Transverse colon (tissue), 4 donors: ENCODE measurements at regions not wholly inside any gene's neighbourhood (a gene's known extent, or its start where the extent isn't known, plus 50 kb on each side); places are given as distances from the start of the nearest gene placed in this dataset.
A peak's percentile ranks its signal among the peaks of the same experiment; 100 is the strongest.

ENCODE experiments used
- DNase-seq: peaks from one replicate; pipeline ENCODE4 v3.0.0-alpha.2; 2019
- H3K27ac ChIP-seq, 4 donors: fragments of 200-600 bp; sonication (generic); 2 replicates each; pipeline ENCODE4 v1.5.1; 2016 to 2018; ENCODE audit warnings: inconsistent platforms in 4 of 4
- H3K27me3 ChIP-seq: fragments of 200-600 bp; sonication (generic); 2 replicates; pipeline ENCODE4 v1.5.1; 2017; ENCODE audit warnings: inconsistent platforms
- H3K36me3 ChIP-seq, 4 donors: fragments of 200-600 bp; sonication (generic); 2 replicates each; pipeline ENCODE4 v1.5.1; 2017 to 2019; ENCODE audit warnings: inconsistent platforms in 4 of 4
- H3K4me1 ChIP-seq, 4 donors: fragments of 200-600 bp; sonication (generic); 2 replicates each; pipeline ENCODE4 v1.5.1; 2017 to 2020; ENCODE audit warnings: inconsistent platforms in 4 of 4
- H3K4me3 ChIP-seq, 4 donors: fragments of 200-600 bp; sonication (generic); 1 replicate in 1 of 4; 2 replicates in 3 of 4; pipeline versions ENCODE4 v1.5.1 to v1.6.1; 2017 to 2019; ENCODE audit warnings: inconsistent platforms in 4 of 4
- H3K9me3 ChIP-seq, 2 donors: fragments of 200-600 bp; sonication (generic); 2 replicates each; pipeline ENCODE4 v1.5.1; 2017 to 2019; ENCODE audit warnings: inconsistent platforms in 2 of 2
- CTCF ChIP-seq, 5 experiments: fragments of 200-600 bp in 3 of 5; fragments of 450-650 bp in 2 of 5; sonication (generic) in 3 of 5; IDR thresholded peaks; 1 replicate in 2 of 5; 2 replicates in 3 of 5; pipeline ENCODE4 v1.5.1; 2016 to 2017; ENCODE audit warnings: antibody characterized with exemption in 5 of 5, inconsistent platforms in 3 of 5, mild to moderate bottlenecking in 2 of 5, moderate library complexity in 1 of 5
- EP300 ChIP-seq: sonication (generic); formaldehyde crosslinking; IDR thresholded peaks from one replicate; pipeline ENCODE4 v1.6.1; 2017; ENCODE audit warnings: antibody characterized with exemption, low read depth
- POLR2A ChIP-seq: fragments of 450-650 bp; IDR thresholded peaks from one replicate; pipeline ENCODE4 v1.6.1; 2016; ENCODE audit warnings: antibody characterized with exemption, mild to moderate bottlenecking, moderate library complexity
- POLR2AphosphoS5 ChIP-seq, 3 donors: sonication (generic); formaldehyde crosslinking; IDR thresholded peaks; one replicate each; pipeline ENCODE4 v1.6.1; 2016; ENCODE audit warnings: antibody characterized with exemption in 3 of 3
- WGBS, 2 donors: methylation state at CpG; one replicate each; pipeline ENCODE4 v1.1.5; 2018; ENCODE audit warnings: low coverage in 1 of 2; 5-methylcytosine and 5-hydroxymethylcytosine counted together
- in situ Hi-C, 4 donors: fragments of 200-750 bp; cut with MboI; loops; one replicate each; pipeline versions ENCODE4 v1.15.0 to v1.15.1; 2017; ENCODE audit warnings: low sequenced_read_pairs in 3 of 4, low pct_ligation_motif_present in 1 of 4, low pct_unique_long_range_greater_than_20kb in 1 of 4
- intact Hi-C: fragments of 100-400 bp; cut with DNase I; formaldehyde crosslinking; loops from one replicate; pipeline ENCODE4 v1.15.1; 2023; ENCODE audit warnings: low total_unique reads

GRCh38 chr4:142960867-142961644, 115.0 kb upstream of the INPP4B start:
- peak overlapping the region; percentile 33 to 45 (median 42) for H3K27ac ChIP-seq
- no peaks in the 10 kb centered on the region for H3K27me3 ChIP-seq
- no peak for DNase-seq
- peaks cover 0 to 26% (median 7%) of the 10 kb centered on the region in 4 donors for H3K4me1 ChIP-seq
- TF ChIP-seq POLR2AphosphoS5 (IDR thresholded peaks at IDR 0.05) (no peak), EP300 (no peak), POLR2A (no peak), CTCF (IDR thresholded peaks at IDR 0.05) (no peak)
- no peaks in the 10 kb centered on the region for H3K9me3 ChIP-seq
- intact Hi-C loops, result no loop called here
- H3K4me3 ChIP-seq, result no peak overlapping the region
- in situ Hi-C loops, result no loop called here
- H3K36me3 ChIP-seq, result no peaks in the 10 kb centered on the region
- WGBS, 2 donors, result 51 to 59% methylated on average over 6 of the region's 6 CpGs

GRCh38 chr4:142961866-142962265, 115.8 kb upstream of the INPP4B start:
- H3K4me3 ChIP-seq, result no peak overlapping the region
- peak; percentile 40 for TF ChIP-seq EP300
- no peak for TF ChIP-seq POLR2AphosphoS5 (IDR thresholded peaks at IDR 0.05)
- H3K27ac ChIP-seq, result peak overlapping the region; percentile 4 to 44 (median 34)
- no peak for DNase-seq
- intact Hi-C loops, result no loop called here
- H3K27me3 ChIP-seq, result no peaks in the 10 kb centered on the region
- no peaks in the 10 kb centered on the region for H3K9me3 ChIP-seq
- no peaks in the 10 kb centered on the region for H3K36me3 ChIP-seq
- 0 to 5% methylated on average over 1 of the region's 1 CpG for WGBS, 2 donors
- in situ Hi-C loops, result no loop called here
- H3K4me1 ChIP-seq, result peaks cover 0 to 26% (median 7%) of the 10 kb centered on the region in 4 donors

- in situ Hi-C loops (no loop called here), intact Hi-C loops (no loop called here)
- Histone ChIP-seq H3K9me3 (no peaks in the 10 kb centered on the region), H3K4me3 (no peak overlapping the region), H3K36me3 (no peaks in the 10 kb centered on the region), H3K4me1 (no peaks in the 10 kb centered on the region), H3K27me3 (no peaks in the 10 kb centered on the region), H3K27ac (peak overlapping the region in 1 of 4 donors; percentile 41)
- TF ChIP-seq POLR2A (no peak), EP300 (no peak), CTCF (IDR thresholded peaks at IDR 0.05) (no peak), POLR2AphosphoS5 (IDR thresholded peaks at IDR 0.05) (no peak)
- no peak for DNase-seq
These were observed 128.2 kb upstream of the INPP4B start for GRCh38 chr4:142974328-142974727.

GRCh38 chr4:142975618-142976017, 129.5 kb upstream of the INPP4B start:
- TF ChIP-seq POLR2A (no peak), POLR2AphosphoS5 (IDR thresholded peaks at IDR 0.05) (no peak), CTCF (IDR thresholded peaks at IDR 0.05) (no peak), EP300 (no peak)
- no peak overlapping the region for H3K27ac ChIP-seq
- intact Hi-C loops, result no loop called here
- H3K4me1 ChIP-seq, result no peaks in the 10 kb centered on the region
- no peak for DNase-seq
- no peaks in the 10 kb centered on the region for H3K36me3 ChIP-seq
- in situ Hi-C loops, result loop anchor here in 1 of 4 donors (25.0 kb wide), 1 partner anchor 212 kb away; the partner anchor contains the start of gene USP38
- H3K9me3 ChIP-seq, result no peaks in the 10 kb centered on the region
- no peak overlapping the region for H3K4me3 ChIP-seq
- no peaks in the 10 kb centered on the region for H3K27me3 ChIP-seq
- WGBS, 2 donors, result 34 to 46% methylated on average over 1 of the region's 1 CpG

GRCh38 chr4:142976482-142976881, 130.4 kb upstream of the INPP4B start:
- no peak for DNase-seq
- in situ Hi-C loops, result loop anchor here in 1 of 4 donors (25.0 kb wide), 1 partner anchor 211 kb away; the partner anchor contains the start of gene USP38
- H3K4me3 ChIP-seq, result no peak overlapping the region
- no peak for TF ChIP-seq POLR2AphosphoS5 (IDR thresholded peaks at IDR 0.05)
- TF ChIP-seq CTCF (IDR thresholded peaks at IDR 0.05), result no peak
- TF ChIP-seq EP300, result no peak
- TF ChIP-seq POLR2A, result no peak
- 69 to 72% methylated on average over 3 of the region's 3 CpGs for WGBS, 2 donors
- no peaks in the 10 kb centered on the region for H3K36me3 ChIP-seq
- H3K9me3 ChIP-seq, result no peaks in the 10 kb centered on the region
- intact Hi-C loops, result no loop called here
- no peak overlapping the region for H3K27ac ChIP-seq
- no peaks in the 10 kb centered on the region for H3K4me1 ChIP-seq
- no peaks in the 10 kb centered on the region for H3K27me3 ChIP-seq
